Breast epithelium (tissue), 3 donors: ENCODE measurements at regions not wholly inside any gene's neighbourhood (a gene's known extent, or its start where the extent isn't known, plus 50 kb on each side); places are given as distances from the start of the nearest gene placed in this dataset.

Experiments used
- POLR2A ChIP-seq: fragments of 450-650 bp; IDR thresholded peaks from one replicate; pipeline ENCODE4 v1.6.1; 2016; ENCODE audit warnings: antibody characterized with exemption, mild to moderate bottlenecking, moderate library complexity
- POLR2AphosphoS5 ChIP-seq, 3 donors: sonication (generic); formaldehyde crosslinking; IDR thresholded peaks; one replicate each; pipeline ENCODE4 v1.6.1; 2017; ENCODE audit warnings: antibody characterized with exemption in 3 of 3

DNA sequence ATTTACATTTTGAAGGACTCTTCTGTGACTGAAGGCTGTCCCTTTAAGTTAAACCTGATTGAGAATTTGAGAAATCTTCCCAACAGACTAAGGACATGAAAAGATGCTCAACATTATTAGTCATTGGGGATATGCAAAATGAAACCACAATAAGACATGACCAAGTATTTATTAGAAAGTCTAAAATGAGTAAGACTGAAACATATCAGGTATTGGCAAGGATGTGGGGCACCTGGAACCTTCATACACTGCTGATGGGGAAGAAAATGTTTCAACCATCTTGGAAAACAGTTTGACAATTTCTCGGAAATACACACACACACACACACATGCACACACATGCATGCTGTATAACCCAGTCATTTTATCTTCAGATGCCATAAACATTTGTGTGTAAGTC is 132.1 kb upstream of the CDK6 start:
- TF ChIP-seq POLR2A (no peak), POLR2AphosphoS5 (IDR thresholded peaks at IDR 0.05) (no peak)
